ENCODE measurements at regions not wholly inside any gene's neighbourhood (a gene's known extent, or its start where the extent isn't known, plus 50 kb on each side); places are given as distances from the start of the nearest gene placed in this dataset.

- H3K4me1 Mint-ChIP-seq, result no peaks in the 10 kb centered on the region
- WGBS (ENCODE audit: insufficient coverage), result no CpG with 5 or more reads among the region's 4 CpGs
- Histone ChIP-seq H3K9me3 (replicated peaks in 1 of 2; ENCODE audit: control insufficient read depth in 1 of 2, insufficient read depth in 1 of 2, low read length in 2 of 2) (peaks cover 0 to 7% of the 10 kb centered on the region in 2 donors), H3K4me3 (replicated peaks in 1 of 3; ENCODE audit: low read depth in 2 of 3, low read length in 3 of 3) (no peak overlapping the region), H3K27me3 (ENCODE audit: control insufficient read depth in 2 of 2, insufficient read depth in 2 of 2, low read length in 2 of 2) (no peaks in the 10 kb centered on the region), H3K27ac (ENCODE audit: low read depth in 1 of 2, low read length in 2 of 2) (no peak overlapping the region), H2AFZ (ENCODE audit: insufficient read depth, low read depth, low read length, poor library complexity, severe bottlenecking) (no peak overlapping the region), H3K4me2 (replicated peaks; ENCODE audit: extremely low read depth, low read length, poor library complexity, severe bottlenecking) (no peak overlapping the region), H3K9ac (ENCODE audit: insufficient read depth, low read length, poor library complexity, severe bottlenecking) (no peak overlapping the region), H3K4me1 (ENCODE audit: control insufficient read depth in 1 of 2, insufficient read depth in 2 of 2, low read length in 2 of 2) (no peaks in the 10 kb centered on the region), H4K20me1 (ENCODE audit: insufficient read depth, low read length) (no peaks in the 10 kb centered on the region), H3K36me3 (replicated peaks in 1 of 2; ENCODE audit: control insufficient read depth in 1 of 2, insufficient read depth in 2 of 2, low read length in 2 of 2) (no peaks in the 10 kb centered on the region), H3K79me2 (ENCODE audit: insufficient read depth, low read length) (no peaks in the 10 kb centered on the region)
- no peak for DNase-seq
- no peaks in the 10 kb centered on the region for H3K36me3 Mint-ChIP-seq
- H3K9me3 Mint-ChIP-seq, result peaks cover 2 to 16% (median 8%) of the 10 kb centered on the region in 7 donors
- no peak for TF ChIP-seq CTCF (IDR thresholded peaks at IDR 0.05)
- no peak overlapping the region for H3K4me3 Mint-ChIP-seq
- H3K27me3 Mint-ChIP-seq (ENCODE audit: low read depth in 3 of 3), result peaks cover 0 to 1% (median 0%) of the 10 kb centered on the region in 3 donors
- no peak overlapping the region for H3K27ac Mint-ChIP-seq
- intact Hi-C loops (cut with micrococcal nuclease), result no loop called here
These were observed 225.6 kb upstream of the GCFC2 start for GRCh38 chr2:75936311-75936710.

- no peaks in the 10 kb centered on the region for H3K36me3 ChIP-seq (replicated peaks in 1 of 2; ENCODE audit: control insufficient read depth in 1 of 2, insufficient read depth in 2 of 2, low read length in 2 of 2)
- no peaks in the 10 kb centered on the region for H3K79me2 ChIP-seq (ENCODE audit: insufficient read depth, low read length)
- no peak overlapping the region for H3K27ac Mint-ChIP-seq
- H3K4me3 Mint-ChIP-seq, result no peak overlapping the region
- TF ChIP-seq CTCF (IDR thresholded peaks at IDR 0.05), result no peak
- no peaks in the 10 kb centered on the region for H3K4me1 Mint-ChIP-seq
- no peak overlapping the region for H3K9ac ChIP-seq (ENCODE audit: insufficient read depth, low read length, poor library complexity, severe bottlenecking)
- no peaks in the 10 kb centered on the region for H3K36me3 Mint-ChIP-seq
- H3K4me1 ChIP-seq (ENCODE audit: control insufficient read depth in 1 of 2, insufficient read depth in 2 of 2, low read length in 2 of 2), result no peaks in the 10 kb centered on the region
- no CpG with 5 or more reads among the region's 2 CpGs for WGBS (ENCODE audit: insufficient coverage)
- no peaks in the 10 kb centered on the region for H3K27me3 ChIP-seq (ENCODE audit: control insufficient read depth in 2 of 2, insufficient read depth in 2 of 2, low read length in 2 of 2)
- H3K4me2 ChIP-seq (replicated peaks; ENCODE audit: extremely low read depth, low read length, poor library complexity, severe bottlenecking), result no peak overlapping the region
- H2AFZ ChIP-seq (ENCODE audit: insufficient read depth, low read depth, low read length, poor library complexity, severe bottlenecking), result no peak overlapping the region
- no peaks in the 10 kb centered on the region for H3K9me3 ChIP-seq (replicated peaks in 1 of 2; ENCODE audit: control insufficient read depth in 1 of 2, insufficient read depth in 1 of 2, low read length in 2 of 2)
- no peaks in the 10 kb centered on the region for H4K20me1 ChIP-seq (ENCODE audit: insufficient read depth, low read length)
- H3K4me3 ChIP-seq (replicated peaks in 1 of 3; ENCODE audit: low read depth in 2 of 3, low read length in 3 of 3), result no peak overlapping the region
- intact Hi-C loops (cut with micrococcal nuclease), result no loop called here
- no peak overlapping the region for H3K27ac ChIP-seq (ENCODE audit: low read depth in 1 of 2, low read length in 2 of 2)
- H3K9me3 Mint-ChIP-seq, result peaks cover 0 to 3% (median 2%) of the 10 kb centered on the region in 7 donors
- DNase-seq, result no peak
- H3K27me3 Mint-ChIP-seq (ENCODE audit: low read depth in 3 of 3), result peaks cover 0 to 2% (median 1%) of the 10 kb centered on the region in 3 donors
These were observed 222.3 kb upstream of the GCFC2 start for GRCh38 chr2:75932996-75933395.
